ENCODE measurements at regions not wholly inside any gene's neighbourhood (a gene's known extent, or its start where the extent isn't known, plus 50 kb on each side); places are given as distances from the start of the nearest gene placed in this dataset.

GRCh38 chr22:48436201-48436931, 1391.3 kb downstream of the BRD1 start:
- no peak for TF ChIP-seq CTCF (IDR thresholded peaks at IDR 0.05; ENCODE audit: unreplicated experiment in 3 of 3)
- Mint-ChIP-seq H3K27ac (no peak overlapping the region), H3K36me3 (ENCODE audit: low read depth) (no peaks in the 10 kb centered on the region)

GRCh38 chr22:48434868-48435250, 1392.8 kb downstream of the BRD1 start:
- peaks cover 13% of the 10 kb centered on the region for H3K27me3 Mint-ChIP-seq (ENCODE audit: low read depth)
- no peaks in the 10 kb centered on the region for H3K9me3 Mint-ChIP-seq
- no peaks in the 10 kb centered on the region for H3K4me1 Mint-ChIP-seq
- no peak overlapping the region for H3K27ac Mint-ChIP-seq
- no peak overlapping the region for H3K4me3 Mint-ChIP-seq
- no peak for TF ChIP-seq CTCF (IDR thresholded peaks at IDR 0.05; ENCODE audit: unreplicated experiment in 3 of 3)
- H3K36me3 Mint-ChIP-seq (ENCODE audit: low read depth) = no peaks in the 10 kb centered on the region

More at GRCh38 chr22:48436201-48436931, 1391.3 kb downstream of the BRD1 start:
- Mint-ChIP-seq H3K27me3 (ENCODE audit: low read depth) (peaks cover 16% of the 10 kb centered on the region), H3K4me1 (no peaks in the 10 kb centered on the region), H3K4me3 (no peak overlapping the region), H3K9me3 (no peaks in the 10 kb centered on the region)

GRCh38 chr22:48434156-48434867, 1393.4 kb downstream of the BRD1 start:
- Mint-ChIP-seq H3K9me3 (no peaks in the 10 kb centered on the region), H3K4me3 (no peak overlapping the region), H3K4me1 (no peaks in the 10 kb centered on the region), H3K36me3 (ENCODE audit: low read depth) (no peaks in the 10 kb centered on the region), H3K27ac (no peak overlapping the region), H3K27me3 (ENCODE audit: low read depth) (peaks cover 13% of the 10 kb centered on the region)
- TF ChIP-seq CTCF (IDR thresholded peaks at IDR 0.05; ENCODE audit: unreplicated experiment in 3 of 3) = no peak

- no peaks in the 10 kb centered on the region for H3K36me3 Mint-ChIP-seq (ENCODE audit: low read depth)
- no peak overlapping the region for H3K27ac Mint-ChIP-seq
Measured at GRCh38 chr22:48433647-48434046, 1394.0 kb downstream of the BRD1 start.

GRCh38 chr22:48432781-48433518, 1394.7 kb downstream of the BRD1 start:
- no peaks in the 10 kb centered on the region for H3K9me3 Mint-ChIP-seq
- no peak for TF ChIP-seq CTCF (IDR thresholded peaks at IDR 0.05; ENCODE audit: unreplicated experiment in 3 of 3)
- H3K4me3 Mint-ChIP-seq = no peak overlapping the region
- peaks cover 13% of the 10 kb centered on the region for H3K27me3 Mint-ChIP-seq (ENCODE audit: low read depth)
- H3K36me3 Mint-ChIP-seq (ENCODE audit: low read depth) = no peaks in the 10 kb centered on the region
- no peaks in the 10 kb centered on the region for H3K4me1 Mint-ChIP-seq
- H3K27ac Mint-ChIP-seq = no peak overlapping the region

More at GRCh38 chr22:48433647-48434046, 1394.0 kb downstream of the BRD1 start:
- TF ChIP-seq CTCF (IDR thresholded peaks at IDR 0.05; ENCODE audit: unreplicated experiment in 3 of 3) = no peak
- H3K27me3 Mint-ChIP-seq (ENCODE audit: low read depth) = peaks cover 13% of the 10 kb centered on the region
- no peaks in the 10 kb centered on the region for H3K4me1 Mint-ChIP-seq
- H3K9me3 Mint-ChIP-seq = no peaks in the 10 kb centered on the region
- no peak overlapping the region for H3K4me3 Mint-ChIP-seq

Measured in nephron (organoid).